H1 (cell line): ENCODE measurements at regions not wholly inside any gene's neighbourhood (a gene's known extent, or its start where the extent isn't known, plus 50 kb on each side); places are given as distances from the start of the nearest gene placed in this dataset.

Experiments used
- CTCF ChIA-PET: fragments of 300-600 bp; sonication (Branson Sonifier 250); formaldehyde crosslinking; loops from one replicate; lab custom pipeline; 2021; ENCODE audit not compliant: partially characterized antibody; lab: Charles Lee
- POLR2A ChIA-PET: fragments of 300-600 bp; sonication (Branson Sonifier 250); formaldehyde crosslinking; loops from one replicate; lab custom pipeline; 2021; ENCODE audit warnings: inconsistent platforms; ENCODE audit not compliant: partially characterized antibody; lab: Charles Lee
- DNase-seq, 2 experiments: peaks; one replicate each; pipeline versions ENCODE4 v3.0.0 to v3.0.0-alpha.2; 2010 to 2022; ENCODE audit warnings: low spot score in 2 of 2, low read depth in 1 of 2, mixed read lengths in 1 of 2
- FAIRE-seq: peaks from 2 replicates; lab custom pipeline; 2011; peaks lifted over from hg19 to GRCh38; lab: Jason Lieb, UNC
- H2AFZ ChIP-seq: 2 replicates; pipeline ENCODE4 v1.8.1; 2012; ENCODE audit warnings: low read length, inconsistent platforms
- H2AK5ac ChIP-seq: 2 replicates; pipeline ENCODE4 v1.6.1; 2013; ENCODE audit warnings: low read depth, low read length
- H2BK120ac ChIP-seq: replicated peaks from 2 replicates; pipeline ENCODE3; 2013; ENCODE audit warnings: low read depth, low read length, inconsistent platforms
- H2BK12ac ChIP-seq: 2 replicates; pipeline ENCODE4 v1.6.1; 2013; ENCODE audit warnings: low read depth, low read length
- H2BK15ac ChIP-seq: 2 replicates; pipeline ENCODE4 v1.6.1; 2013; ENCODE audit warnings: low read length
- H2BK20ac ChIP-seq: 2 replicates; pipeline ENCODE4 v1.6.1; 2013; ENCODE audit warnings: low read length
- H2BK5ac ChIP-seq: 2 replicates; pipeline ENCODE4 v1.6.1; 2013; ENCODE audit warnings: low read depth, low read length
- H3K14ac ChIP-seq: 2 replicates; pipeline ENCODE4 v1.6.1; 2013; ENCODE audit warnings: inconsistent platforms; ENCODE audit not compliant: insufficient read length
- H3K18ac ChIP-seq: 2 replicates; pipeline ENCODE4 v1.6.1; 2013; ENCODE audit warnings: low read length; ENCODE audit errors: extremely low read depth
- H3K23ac ChIP-seq: 2 replicates; pipeline ENCODE4 v1.6.1; 2013; ENCODE audit warnings: inconsistent platforms; ENCODE audit not compliant: insufficient read length
- H3K23me2 ChIP-seq: 2 replicates; pipeline ENCODE4 v1.6.1; 2013; ENCODE audit warnings: low read depth, low read length
- H3K27ac ChIP-seq: 2 replicates; pipeline ENCODE4 v1.6.1; 2011; ENCODE audit warnings: low read depth, low read length, inconsistent platforms
- H3K27me3 ChIP-seq, 4 experiments: replicated peaks in 1 of 4; 1 replicate in 1 of 4; 2 replicates in 3 of 4; pipeline versions ENCODE4 v1.6.1 to v1.8.1; 2011 to 2013; ENCODE audit warnings: low read length in 3 of 4, mild to moderate bottlenecking in 3 of 4, inconsistent platforms in 2 of 4, mixed read lengths in 2 of 4, moderate library complexity in 1 of 4; ENCODE audit not compliant: control insufficient read depth in 3 of 4, insufficient read depth in 3 of 4; ENCODE audit errors: extremely low read depth in 1 of 4
- H3K36me3 ChIP-seq, 4 experiments: 2 replicates each; pipeline versions ENCODE4 v1.6.1 to v1.8.1; 2011 to 2013; ENCODE audit warnings: mild to moderate bottlenecking in 4 of 4, low read length in 3 of 4, moderate library complexity in 2 of 4, control low read depth in 1 of 4, inconsistent platforms in 1 of 4; ENCODE audit not compliant: insufficient read depth in 4 of 4, control insufficient read depth in 2 of 4
- H3K4ac ChIP-seq: replicated peaks from 2 replicates; pipeline ENCODE3; 2013; ENCODE audit warnings: low read length, low read depth, mixed read lengths, inconsistent platforms; ENCODE audit not compliant: insufficient read length
- H3K4me1 ChIP-seq, 4 experiments: replicated peaks in 1 of 4; 1 replicate in 1 of 4; 2 replicates in 3 of 4; pipeline versions ENCODE4 v1.6.1 to v1.8.1; 2011 to 2013; ENCODE audit warnings: low read length in 3 of 4, inconsistent platforms in 2 of 4, mixed read lengths in 1 of 4; ENCODE audit not compliant: insufficient read depth in 4 of 4, control insufficient read depth in 3 of 4
- H3K4me2 ChIP-seq, 2 experiments: 2 replicates each; pipeline versions ENCODE4 v1.6.1 to v1.8.1; 2011 to 2013; ENCODE audit warnings: low read depth in 2 of 2, low read length in 2 of 2, control low read depth in 1 of 2, inconsistent platforms in 1 of 2, mild to moderate bottlenecking in 1 of 2; ENCODE audit not compliant: insufficient read depth in 1 of 2
- H3K4me3 ChIP-seq, 4 experiments: fragments of 200-600, 300-600 bp in 1 of 4; sonication (generic), shearing (Covaris generic), sonication (Bioruptor Twin) in 1 of 4; 2 replicates each; pipeline versions ENCODE4 v1.5.1 to v1.8.1; 2011 to 2016; ENCODE audit warnings: low read length in 4 of 4, low read depth in 3 of 4, control low read depth in 2 of 4, inconsistent platforms in 2 of 4, mild to moderate bottlenecking in 2 of 4, mixed read lengths in 1 of 4, moderate library complexity in 1 of 4; ENCODE audit not compliant: insufficient read depth in 2 of 4; ENCODE audit errors: extremely low read depth in 1 of 4
- H3K56ac ChIP-seq: replicated peaks from 2 replicates; pipeline ENCODE3; 2013; ENCODE audit warnings: low read depth, mild to moderate bottlenecking, mixed read lengths, low read length, inconsistent platforms; ENCODE audit not compliant: insufficient read length
- H3K79me1 ChIP-seq: 2 replicates; pipeline ENCODE4 v1.6.1; 2013; ENCODE audit warnings: low read depth, low read length, control low read depth
- H3K79me2 ChIP-seq, 2 experiments: 2 replicates each; pipeline versions ENCODE4 v1.6.1 to v1.8.1; 2012 to 2013; ENCODE audit warnings: low read length in 2 of 2, mild to moderate bottlenecking in 2 of 2, inconsistent platforms in 1 of 2; ENCODE audit not compliant: insufficient read depth in 2 of 2, control insufficient read depth in 1 of 2
- H3K9ac ChIP-seq, 4 experiments: replicated peaks in 1 of 4; 1 replicate in 1 of 4; 2 replicates in 3 of 4; pipeline versions ENCODE4 v1.6.1 to v1.8.1; 2011 to 2013; ENCODE audit warnings: low read depth in 3 of 4, low read length in 3 of 4, control low read depth in 2 of 4, mild to moderate bottlenecking in 2 of 4, moderate library complexity in 2 of 4, inconsistent platforms in 1 of 4; ENCODE audit errors: extremely low read depth in 1 of 4
- H3K9me3 ChIP-seq, 2 experiments: 2 replicates each; pipeline versions ENCODE4 v1.6.1 to v1.8.1; 2012 to 2013; ENCODE audit warnings: mild to moderate bottlenecking in 2 of 2, moderate library complexity in 2 of 2, control low read depth in 1 of 2, inconsistent platforms in 1 of 2, low read depth in 1 of 2, low read length in 1 of 2, mixed read lengths in 1 of 2; ENCODE audit not compliant: insufficient read depth in 2 of 2
- H4K20me1 ChIP-seq, 2 experiments: replicated peaks in 1 of 2; 2 replicates each; pipeline versions ENCODE3 to v1.8.1; 2011 to 2013; ENCODE audit warnings: inconsistent platforms in 2 of 2, low read length in 2 of 2, mild to moderate bottlenecking in 1 of 2; ENCODE audit not compliant: insufficient read depth in 2 of 2, control insufficient read depth in 1 of 2
- H4K5ac ChIP-seq: 2 replicates; pipeline ENCODE4 v1.6.1; 2013; ENCODE audit warnings: low read length, low read depth, mixed read lengths, inconsistent platforms; ENCODE audit not compliant: insufficient read length
- H4K8ac ChIP-seq: 2 replicates; pipeline ENCODE4 v1.8.0; 2013; ENCODE audit warnings: mild to moderate bottlenecking, moderate library complexity, low read length, inconsistent platforms; ENCODE audit not compliant: insufficient read depth; ENCODE audit errors: extremely low read depth
- H4K91ac ChIP-seq: replicated peaks from 2 replicates; pipeline ENCODE3; 2013; ENCODE audit warnings: low read length, mixed read lengths, inconsistent platforms; ENCODE audit not compliant: insufficient read length
- CBX8 ChIP-seq: fragments of 300-800, 300-1000 bp; sonication (generic); IDR thresholded peaks from 2 replicates; pipeline ENCODE4 v1.7.1; 2016; ENCODE audit warnings: low read depth, low read length, borderline replicate concordance
- CTBP2 ChIP-seq: IDR thresholded peaks from 2 replicates; pipeline ENCODE4 v1.7.0; 2011; ENCODE audit warnings: borderline replicate concordance, mild to moderate bottlenecking, moderate library complexity, mixed read lengths, low read length; ENCODE audit not compliant: insufficient read depth, insufficient read length
- FOSL1 ChIP-seq: IDR thresholded peaks from 2 replicates; pipeline ENCODE4 v1.6.1; 2011; ENCODE audit warnings: mild to moderate bottlenecking, low read depth, low read length, moderate library complexity; ENCODE audit not compliant: insufficient read depth
- KDM4A ChIP-seq: IDR thresholded peaks from one replicate; pipeline ENCODE4 v1.7.1; 2012; ENCODE audit warnings: low read depth, mild to moderate bottlenecking, moderate library complexity, low read length, inconsistent platforms; ENCODE audit not compliant: severe bottlenecking
- MAFK ChIP-seq: IDR thresholded peaks from 2 replicates; pipeline ENCODE4 v1.6.1; 2012; ENCODE audit warnings: low read depth, mild to moderate bottlenecking, improper control_type of control experiment, low read length
- NANOG ChIP-seq: IDR thresholded peaks from 2 replicates; pipeline ENCODE4 v1.6.1; 2011; ENCODE audit warnings: low read length, low read depth, mild to moderate bottlenecking, inconsistent platforms; ENCODE audit not compliant: insufficient read depth, poor library complexity, severe bottlenecking
- POLR2A ChIP-seq, 2 experiments: IDR thresholded peaks; 1 replicate in 1 of 2; 2 replicates in 1 of 2; pipeline ENCODE4 v1.6.1; 2011; ENCODE audit warnings: low read depth in 2 of 2, low read length in 2 of 2, mild to moderate bottlenecking in 2 of 2; ENCODE audit errors: control extremely low read depth in 1 of 2
- RAD21 ChIP-seq, 2 experiments: IDR thresholded peaks in 1 of 2; conservative IDR thresholded peaks in 1 of 2; 2 replicates each; pipeline ENCODE4 v1.6.1; 2011; ENCODE audit warnings: low read depth in 2 of 2, low read length in 2 of 2, improper control_type of control experiment in 1 of 2, inconsistent platforms in 1 of 2, mild to moderate bottlenecking in 1 of 2, moderate library complexity in 1 of 2
- WGBS, 2 experiments: shearing (Covaris generic) in 1 of 2; methylation state at CpG; one replicate each; pipeline versions ENCODE4 v1.1.6 to v1.1.7; 2013 to 2015; ENCODE audit warnings: low lambda C conversion rate in 2 of 2, mixed read lengths in 2 of 2, inconsistent platforms in 1 of 2, low coverage in 1 of 2, missing lambda C conversion rate in 1 of 2; ENCODE audit not compliant: insufficient replicate concordance in 2 of 2, insufficient coverage in 1 of 2, insufficient read length in 1 of 2; ENCODE audit errors: extremely low coverage in 1 of 2, missing lambda C conversion rate in 1 of 2; 5-methylcytosine and 5-hydroxymethylcytosine counted together
- TF ChIP-seq, protein P1 (sequence below): IDR thresholded peaks from 2 replicates; pipeline ENCODE4 v1.6.1; 2011; ENCODE audit warnings: low read length, improper control_type of control experiment

DNA sequence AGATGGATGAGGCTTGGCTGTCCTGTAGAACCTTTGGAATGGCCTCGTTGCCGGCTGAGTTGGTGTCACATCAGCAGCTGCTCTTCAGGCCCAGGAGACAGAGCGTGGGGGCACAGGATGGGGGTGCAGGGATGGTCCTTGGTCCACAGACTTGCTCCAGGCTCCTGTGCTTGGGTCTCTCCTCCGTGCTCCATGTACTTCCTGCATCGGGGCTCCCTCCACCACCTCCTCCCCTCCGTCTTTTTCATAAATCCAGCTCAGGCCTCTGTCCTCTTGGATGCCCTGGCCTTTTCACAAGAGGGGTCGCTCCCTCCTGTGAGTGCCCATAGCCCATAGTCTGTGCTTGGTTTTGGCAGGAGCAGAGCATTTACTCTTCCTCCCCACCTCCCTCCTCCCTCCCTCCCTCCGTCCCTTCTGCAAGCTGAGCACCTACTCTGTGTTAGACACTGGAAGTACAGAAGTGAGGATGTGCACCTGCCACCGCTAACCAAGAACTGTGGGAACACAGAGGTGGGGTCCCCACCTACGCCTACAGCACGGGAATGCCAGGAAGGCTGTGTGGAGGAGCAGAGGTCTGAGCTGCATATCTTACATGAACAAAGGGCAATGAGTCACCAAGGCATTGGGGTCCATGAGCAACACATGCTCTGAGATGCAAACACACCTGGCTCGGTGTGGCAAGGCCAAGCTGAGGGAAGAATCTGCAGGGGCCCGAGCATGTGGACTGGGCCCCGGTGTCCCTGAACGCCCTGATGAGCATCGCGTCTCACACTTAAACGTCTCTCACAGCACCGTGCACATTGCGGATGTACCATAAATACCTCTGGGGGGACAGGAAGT, 458.7 kb upstream of the HS6ST1 start:
- TF ChIP-seq POLR2A (IDR thresholded peaks at IDR 0.05; ENCODE audit: control extremely low read depth in 1 of 2, low read depth in 2 of 2, low read length in 2 of 2), result no peak
- TF ChIP-seq NANOG, result no peak
- TF ChIP-seq FOSL1, result no peak
- TF ChIP-seq CTBP2, result no peak
- TF ChIP-seq RAD21 (IDR thresholded peaks at IDR 0.05 in 1 of 2, conservative IDR thresholded peaks at IDR 0.05 in 1 of 2; ENCODE audit: low read depth in 2 of 2, low read length in 2 of 2), result no peak
- no peak for TF ChIP-seq KDM4A
- no peak for TF ChIP-seq MAFK
- TF ChIP-seq CBX8, result no peak
- TF ChIP-seq, protein P1, sequence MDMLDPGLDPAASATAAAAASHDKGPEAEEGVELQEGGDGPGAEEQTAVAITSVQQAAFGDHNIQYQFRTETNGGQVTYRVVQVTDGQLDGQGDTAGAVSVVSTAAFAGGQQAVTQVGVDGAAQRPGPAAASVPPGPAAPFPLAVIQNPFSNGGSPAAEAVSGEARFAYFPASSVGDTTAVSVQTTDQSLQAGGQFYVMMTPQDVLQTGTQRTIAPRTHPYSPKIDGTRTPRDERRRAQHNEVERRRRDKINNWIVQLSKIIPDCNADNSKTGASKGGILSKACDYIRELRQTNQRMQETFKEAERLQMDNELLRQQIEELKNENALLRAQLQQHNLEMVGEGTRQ, result no peak
- 95% methylated on average over 19 of the region's 20 CpGs; no CpG with 5 or more reads in 1 of the 2 experiments for WGBS, 2 experiments
- H2AFZ ChIP-seq, result no peak overlapping the region

More for the DNA sequence above, 458.7 kb upstream of the HS6ST1 start:
- ChIA-PET POLR2A (no interaction called here), CTCF (no interaction called here)
- Histone ChIP-seq H3K23me2 (no peaks in the 10 kb centered on the region), H4K20me1 (no peaks in the 10 kb centered on the region), H3K27me3 (no peaks in the 10 kb centered on the region), H3K56ac (no peak overlapping the region), H4K5ac (no peak overlapping the region), H3K23ac (no peak overlapping the region), H3K27ac (no peak overlapping the region), H3K79me1 (no peaks in the 10 kb centered on the region), H3K14ac (no peak overlapping the region), H2BK120ac (no peak overlapping the region), H3K4me2 (no peak overlapping the region), H2BK15ac (no peak overlapping the region), H3K79me2 (no peaks in the 10 kb centered on the region), H2BK20ac (no peak overlapping the region), H3K4me3 (no peak overlapping the region), H3K36me3 (no peaks in the 10 kb centered on the region), H2BK5ac (no peak overlapping the region), H3K4me1 (no peaks in the 10 kb centered on the region), H3K9me3 (no peaks in the 10 kb centered on the region), H4K8ac (no peak overlapping the region), H4K91ac (no peak overlapping the region), H3K4ac (no peak overlapping the region), H3K9ac (no peak overlapping the region), H3K18ac (no peak overlapping the region), H2AK5ac (no peak overlapping the region), H2BK12ac (no peak overlapping the region)
- DNase-seq (peak in 1 of 2 experiments; percentile 20), FAIRE-seq (no peak)
